HEK293 (cell line): ENCODE measurements at regions not wholly inside any gene's neighbourhood (a gene's known extent, or its start where the extent isn't known, plus 50 kb on each side); places are given as distances from the start of the nearest gene placed in this dataset.

ENCODE experiments used
- CTCF ChIP-seq: fragments of 450-650 bp; formaldehyde crosslinking; IDR thresholded peaks from 2 replicates; pipeline ENCODE4 v1.5.1; 2016; ENCODE audit warnings: missing biosample characterization, missing genetic modification characterization
- FEZF1 ChIP-seq: fragments of 450-650 bp; formaldehyde crosslinking; IDR thresholded peaks from 2 replicates; pipeline ENCODE4 v1.5.1; 2016; ENCODE audit warnings: missing biosample characterization, missing genetic modification characterization
- MZF1 ChIP-seq: fragments of 450-650 bp; formaldehyde crosslinking; IDR thresholded peaks from 2 replicates; pipeline ENCODE4 v1.5.1; 2017; ENCODE audit warnings: missing biosample characterization, missing genetic modification characterization, borderline replicate concordance
- PRDM6 ChIP-seq: fragments of 450-650 bp; formaldehyde crosslinking; IDR thresholded peaks from 2 replicates; pipeline ENCODE4 v1.5.1; 2017; ENCODE audit warnings: missing biosample characterization, missing genetic modification characterization
- RBAK ChIP-seq: fragments of 450-650 bp; formaldehyde crosslinking; IDR thresholded peaks from 2 replicates; pipeline ENCODE4 v1.5.1; 2016; ENCODE audit warnings: missing biosample characterization, missing genetic modification characterization
- REPIN1 ChIP-seq: fragments of 450-650 bp; formaldehyde crosslinking; IDR thresholded peaks from 2 replicates; pipeline ENCODE4 v1.5.1; 2017; ENCODE audit warnings: missing biosample characterization, missing genetic modification characterization, low read depth
- REST ChIP-seq: fragments of 450-650 bp; formaldehyde crosslinking; IDR thresholded peaks from 2 replicates; pipeline ENCODE4 v1.5.1; 2016; ENCODE audit warnings: missing biosample characterization, missing genetic modification characterization
- TCF7L2 ChIP-seq: IDR thresholded peaks from 2 replicates; pipeline ENCODE4 v1.6.1; 2011; ENCODE audit warnings: low read depth, mild to moderate bottlenecking, inconsistent platforms, low read length, moderate library complexity, borderline replicate concordance
- YY1 ChIP-seq: fragments of 450-650 bp; formaldehyde crosslinking; IDR thresholded peaks from 2 replicates; pipeline ENCODE4 v1.5.1; 2018; ENCODE audit warnings: missing biosample characterization, missing genetic modification characterization
- ZBTB1 ChIP-seq: fragments of 450-650 bp; formaldehyde crosslinking; IDR thresholded peaks from 2 replicates; pipeline ENCODE4 v1.5.1; 2016; ENCODE audit warnings: missing biosample characterization, missing genetic modification characterization
- ZBTB7A ChIP-seq: fragments of 450-650 bp; formaldehyde crosslinking; IDR thresholded peaks from 2 replicates; pipeline ENCODE4 v1.5.1; 2016; ENCODE audit warnings: low read depth, missing biosample characterization, missing genetic modification characterization
- ZFHX2 ChIP-seq: fragments of 450-650 bp; formaldehyde crosslinking; conservative IDR thresholded peaks from 2 replicates; pipeline ENCODE4 v1.5.1; 2016; ENCODE audit warnings: missing biosample characterization, missing genetic modification characterization
- ZNF274 ChIP-seq, 2 experiments: fragments of 200-500 bp in 1 of 2; fragments of 450-650 bp in 1 of 2; sonication (Bioruptor generic) in 1 of 2; formaldehyde crosslinking in 1 of 2; IDR thresholded peaks; 2 replicates each; pipeline versions ENCODE4 v1.5.1 to v1.6.1; 2014 to 2016; ENCODE audit warnings: borderline replicate concordance in 1 of 2, inconsistent platforms in 1 of 2, low read length in 1 of 2, missing biosample characterization in 1 of 2, missing genetic modification characterization in 1 of 2
- ZNF548 ChIP-seq: fragments of 450-650 bp; formaldehyde crosslinking; IDR thresholded peaks from 2 replicates; pipeline ENCODE4 v1.5.1; 2016; ENCODE audit warnings: missing biosample characterization, missing genetic modification characterization

GRCh38 chr4:181121733-181122132 lies 1121.5 kb upstream of the TENM3 start:
- TF ChIP-seq REPIN1 (tag by site-specific recombination) (no peak), CTCF (tag by site-specific recombination) (no peak), ZNF548 (tag by site-specific recombination) (no peak), ZFHX2 (no peak), YY1 (no peak), ZBTB1 (tag by site-specific recombination) (no peak), RBAK (tag by site-specific recombination) (no peak), ZBTB7A (tag by site-specific recombination) (no peak), REST (tag by site-specific recombination) (no peak), ZNF274 (IDR thresholded peaks at IDR 0.05; ENCODE audit: low read length) (no peak), ZNF274 (tag by site-specific recombination; IDR thresholded peaks at IDR 0.05; ENCODE audit: borderline replicate concordance) (no peak), MZF1 (tag by site-specific recombination) (no peak), TCF7L2 (no peak), FEZF1 (no peak), PRDM6 (tag by site-specific recombination) (no peak)
